Globus pallidus (tissue), 1 donor: ENCODE measurements at regions not wholly inside any gene's neighbourhood (a gene's known extent, or its start where the extent isn't known, plus 50 kb on each side); places are given as distances from the start of the nearest gene placed in this dataset.
"Not testable (repeated sequence)": the region's sequence is repeated elsewhere in the genome, so short reads cannot be mapped to it uniquely, and the experiment has no call there.

Experiments
- DNase-seq: peaks from one replicate; pipeline ENCODE4 v3.0.0-alpha.2; 2015; ENCODE audit warnings: low spot score

- DNase-seq = no peak
Measured at GRCh38 chr1:10914056-10914455, 98.4 kb upstream of the TARDBP start.

GRCh38 chr1:10915594-10915993 is 96.9 kb upstream of the TARDBP start:
- DNase-seq = no peak

- DNase-seq = no peak
Measured at GRCh38 chr1:10916311-10916710, 96.1 kb upstream of the TARDBP start.

- DNase-seq = no peak
Measured at GRCh38 chr1:10916991-10917390, 95.5 kb upstream of the TARDBP start.

- DNase-seq = no peak
Measured at GRCh38 chr1:10917513-10918454, 94.7 kb upstream of the TARDBP start.

- DNase-seq = no peak
Measured at GRCh38 chr1:10918531-10918930, 93.9 kb upstream of the TARDBP start.

GRCh38 chr1:10920063-10920626 is 92.3 kb upstream of the TARDBP start:
- DNase-seq = no peak

- DNase-seq = not testable (repeated sequence)
Measured at GRCh38 chr1:10922315-10923060, 90.0 kb upstream of the TARDBP start.

GRCh38 chr1:10924030-10924429 is 88.4 kb upstream of the TARDBP start:
- no peak for DNase-seq

GRCh38 chr1:10928654-10929053 is 83.8 kb upstream of the TARDBP start:
- no peak for DNase-seq

- no peak for DNase-seq
Measured at GRCh38 chr1:10932088-10932487, 80.4 kb upstream of the TARDBP start.

GRCh38 chr1:10934150-10934818 is 78.2 kb upstream of the TARDBP start:
- no peak for DNase-seq

- DNase-seq = no peak
Measured at GRCh38 chr1:10935246-10935645, 77.2 kb upstream of the TARDBP start.

GRCh38 chr1:10935724-10936123 is 76.7 kb upstream of the TARDBP start:
- DNase-seq = no peak

- no peak for DNase-seq
Measured at GRCh38 chr1:10936998-10937901, 75.2 kb upstream of the TARDBP start.

- no peak for DNase-seq
Measured at GRCh38 chr1:10938741-10939417, 73.6 kb upstream of the TARDBP start.

- no peak for DNase-seq
Measured at GRCh38 chr1:10939654-10940450, 72.6 kb upstream of the TARDBP start.

GRCh38 chr1:10940451-10940804 is 72.0 kb upstream of the TARDBP start:
- DNase-seq = no peak

- no peak for DNase-seq
Measured at GRCh38 chr1:10940838-10941237, 71.6 kb upstream of the TARDBP start.
